Mesothelial cell of epicardium (in vitro differentiated cells): ENCODE measurements at regions not wholly inside any gene's neighbourhood (a gene's known extent, or its start where the extent isn't known, plus 50 kb on each side); places are given as distances from the start of the nearest gene placed in this dataset.
A peak's percentile ranks its signal among the peaks of the same experiment; 100 is the strongest.

ENCODE experiments used
- DNase-seq, 2 experiments: peaks; one replicate each; pipeline ENCODE4 v3.0.0; 2021; ENCODE audit warnings: low spot score in 2 of 2; ENCODE audit not compliant: unreplicated experiment in 2 of 2
- H3K27ac Mint-ChIP-seq: 2 replicates; pipeline ENCODE4 v1.8.0; 2021; ENCODE audit warnings: mixed read lengths
- H3K27me3 Mint-ChIP-seq: 2 replicates; pipeline ENCODE4 v1.8.0; 2021; ENCODE audit warnings: low read depth, mixed read lengths
- H3K36me3 Mint-ChIP-seq: 2 replicates; pipeline ENCODE4 v1.8.0; 2021; ENCODE audit warnings: mixed read lengths
- H3K4me1 Mint-ChIP-seq: 2 replicates; pipeline ENCODE4 v1.8.0; 2021; ENCODE audit warnings: mixed read lengths
- H3K4me3 Mint-ChIP-seq: 2 replicates; pipeline ENCODE4 v1.8.0; 2021; ENCODE audit warnings: mild to moderate bottlenecking, moderate library complexity, mixed read lengths
- H3K9me3 Mint-ChIP-seq: 2 replicates; pipeline ENCODE4 v1.8.0; 2021; ENCODE audit warnings: mixed read lengths
- TF ChIP-seq, protein P1 (sequence below): fragments of 200-600 bp; sonication (generic); IDR thresholded peaks from one replicate; pipeline ENCODE4 v1.5.0; 2021; ENCODE audit warnings: antibody characterized with exemption; ENCODE audit not compliant: unreplicated experiment

GRCh38 chr3:117600112-117600511 is 890.5 kb downstream of the TUSC7 start:
- TF ChIP-seq, protein P1, sequence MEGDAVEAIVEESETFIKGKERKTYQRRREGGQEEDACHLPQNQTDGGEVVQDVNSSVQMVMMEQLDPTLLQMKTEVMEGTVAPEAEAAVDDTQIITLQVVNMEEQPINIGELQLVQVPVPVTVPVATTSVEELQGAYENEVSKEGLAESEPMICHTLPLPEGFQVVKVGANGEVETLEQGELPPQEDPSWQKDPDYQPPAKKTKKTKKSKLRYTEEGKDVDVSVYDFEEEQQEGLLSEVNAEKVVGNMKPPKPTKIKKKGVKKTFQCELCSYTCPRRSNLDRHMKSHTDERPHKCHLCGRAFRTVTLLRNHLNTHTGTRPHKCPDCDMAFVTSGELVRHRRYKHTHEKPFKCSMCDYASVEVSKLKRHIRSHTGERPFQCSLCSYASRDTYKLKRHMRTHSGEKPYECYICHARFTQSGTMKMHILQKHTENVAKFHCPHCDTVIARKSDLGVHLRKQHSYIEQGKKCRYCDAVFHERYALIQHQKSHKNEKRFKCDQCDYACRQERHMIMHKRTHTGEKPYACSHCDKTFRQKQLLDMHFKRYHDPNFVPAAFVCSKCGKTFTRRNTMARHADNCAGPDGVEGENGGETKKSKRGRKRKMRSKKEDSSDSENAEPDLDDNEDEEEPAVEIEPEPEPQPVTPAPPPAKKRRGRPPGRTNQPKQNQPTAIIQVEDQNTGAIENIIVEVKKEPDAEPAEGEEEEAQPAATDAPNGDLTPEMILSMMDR, result no peak
- H3K27ac Mint-ChIP-seq, result no peak overlapping the region
- H3K36me3 Mint-ChIP-seq, result no peaks in the 10 kb centered on the region
- no peak for DNase-seq
- H3K4me1 Mint-ChIP-seq, result peaks cover 30% of the 10 kb centered on the region
- no peaks in the 10 kb centered on the region for H3K27me3 Mint-ChIP-seq
- no peaks in the 10 kb centered on the region for H3K9me3 Mint-ChIP-seq
- no peak overlapping the region for H3K4me3 Mint-ChIP-seq

GRCh38 chr3:117600666-117601065 is 891.1 kb downstream of the TUSC7 start:
- DNase-seq, result no peak
- Mint-ChIP-seq H3K27ac (no peak overlapping the region), H3K9me3 (no peaks in the 10 kb centered on the region), H3K4me3 (no peak overlapping the region), H3K36me3 (no peaks in the 10 kb centered on the region), H3K4me1 (peaks cover 30% of the 10 kb centered on the region), H3K27me3 (no peaks in the 10 kb centered on the region)
- TF ChIP-seq, protein P1, result no peak

- Mint-ChIP-seq H3K4me3 (no peak overlapping the region), H3K27ac (no peak overlapping the region), H3K9me3 (no peaks in the 10 kb centered on the region), H3K27me3 (no peaks in the 10 kb centered on the region), H3K36me3 (no peaks in the 10 kb centered on the region), H3K4me1 (peaks cover 33% of the 10 kb centered on the region)
- DNase-seq, result no peak
- TF ChIP-seq, protein P1, result no peak
Measured at GRCh38 chr3:117602058-117602644, 892.6 kb downstream of the TUSC7 start.

DNA sequence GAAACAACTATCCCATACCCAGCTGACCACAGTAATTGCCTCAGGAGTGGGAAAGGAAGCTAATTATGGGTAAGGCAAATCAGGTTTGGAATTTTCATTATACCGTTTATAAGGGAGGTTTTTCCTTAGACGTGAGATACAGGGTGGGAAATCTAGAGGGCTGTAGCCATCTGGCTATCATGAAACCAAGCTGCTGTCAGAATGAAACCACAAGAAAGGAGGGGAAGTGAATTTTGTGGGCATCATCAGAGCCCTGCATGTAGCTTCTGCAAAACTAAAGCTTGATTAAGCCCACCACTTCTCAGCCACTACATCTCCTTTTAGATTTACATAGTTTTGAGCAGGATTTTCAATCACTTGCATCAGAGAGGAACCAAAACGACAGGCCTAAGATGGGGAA is 893.5 kb downstream of the TUSC7 start:
- H3K4me1 Mint-ChIP-seq, result peaks cover 37% of the 10 kb centered on the region
- no peak for DNase-seq
- TF ChIP-seq, protein P1, result no peak
- H3K9me3 Mint-ChIP-seq, result no peaks in the 10 kb centered on the region
- H3K27ac Mint-ChIP-seq, result no peak overlapping the region
- H3K4me3 Mint-ChIP-seq, result no peak overlapping the region
- no peaks in the 10 kb centered on the region for H3K27me3 Mint-ChIP-seq
- H3K36me3 Mint-ChIP-seq, result no peaks in the 10 kb centered on the region

DNA sequence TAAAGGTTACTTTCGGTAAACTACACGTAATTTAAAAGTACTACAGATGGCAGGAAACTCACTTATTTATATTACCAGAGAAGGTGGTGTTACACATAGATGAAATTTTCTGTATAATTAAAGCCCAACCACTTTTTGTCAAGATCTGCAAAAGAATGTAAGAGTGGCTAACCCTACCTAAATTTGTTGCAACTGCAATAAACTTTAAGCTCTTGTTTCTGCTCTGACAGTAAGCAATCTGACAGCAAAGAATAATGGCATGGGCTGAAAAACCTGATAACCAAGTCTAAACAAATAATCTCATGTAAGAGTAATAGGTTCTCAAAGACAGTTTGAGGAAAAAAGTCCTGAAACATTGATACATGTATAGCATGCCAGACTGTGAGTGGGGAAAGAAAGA is 897.3 kb downstream of the TUSC7 start:
- peaks cover 56% of the 10 kb centered on the region for H3K4me1 Mint-ChIP-seq
- no peaks in the 10 kb centered on the region for H3K9me3 Mint-ChIP-seq
- peak overlapping the region; percentile 62 for H3K27ac Mint-ChIP-seq
- H3K36me3 Mint-ChIP-seq, result no peaks in the 10 kb centered on the region
- no peak overlapping the region for H3K4me3 Mint-ChIP-seq
- TF ChIP-seq, protein P1, result no peak
- no peak for DNase-seq
- no peaks in the 10 kb centered on the region for H3K27me3 Mint-ChIP-seq

GRCh38 chr3:117609330-117609729 is 899.8 kb downstream of the TUSC7 start:
- Mint-ChIP-seq H3K4me3 (no peak overlapping the region), H3K9me3 (no peaks in the 10 kb centered on the region), H3K4me1 (peaks cover 44% of the 10 kb centered on the region), H3K36me3 (no peaks in the 10 kb centered on the region), H3K27me3 (no peaks in the 10 kb centered on the region), H3K27ac (no peak overlapping the region)
- DNase-seq, result no peak
- TF ChIP-seq, protein P1, result no peak
